GM21737 (cell line): ENCODE measurements at regions not wholly inside any gene's neighbourhood (a gene's known extent, or its start where the extent isn't known, plus 50 kb on each side); places are given as distances from the start of the nearest gene placed in this dataset.

Experiments used
- ATAC-seq: cut with Tn5 transposase; IDR thresholded peaks from one replicate; pipeline ENCODE4 v1.9.1; 2021; ENCODE audit warnings: mild to moderate bottlenecking, moderate library complexity; ENCODE audit not compliant: unreplicated experiment

DNA sequence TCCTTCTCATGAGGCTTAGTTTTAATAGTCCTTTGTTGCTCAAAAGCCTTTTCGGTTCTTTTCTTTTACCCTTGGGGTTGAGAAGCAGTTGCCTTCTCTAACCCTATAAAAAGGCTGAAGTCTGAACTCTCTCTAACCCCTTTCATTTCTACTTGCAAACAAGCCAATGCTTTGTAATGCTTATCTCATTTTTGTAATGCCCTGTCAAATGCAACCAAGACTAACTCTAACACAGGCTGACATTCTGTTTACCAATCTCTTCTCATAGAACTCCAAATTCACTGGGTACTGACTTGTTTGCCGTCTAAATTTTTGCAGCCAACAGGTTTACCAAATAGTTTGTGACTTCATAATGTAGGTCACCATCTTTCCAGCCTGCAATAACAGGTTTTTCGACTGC lies 233.9 kb upstream of the SNX7 start:
- ATAC-seq, result no peak

GRCh38 chr1:98426092-98426491 lies 235.4 kb upstream of the SNX7 start:
- ATAC-seq, result no peak

GRCh38 chr1:98422816-98423215 lies 238.7 kb upstream of the SNX7 start:
- ATAC-seq, result no peak

GRCh38 chr1:98421085-98421435 lies 240.5 kb upstream of the SNX7 start:
- ATAC-seq, result no peak

DNA sequence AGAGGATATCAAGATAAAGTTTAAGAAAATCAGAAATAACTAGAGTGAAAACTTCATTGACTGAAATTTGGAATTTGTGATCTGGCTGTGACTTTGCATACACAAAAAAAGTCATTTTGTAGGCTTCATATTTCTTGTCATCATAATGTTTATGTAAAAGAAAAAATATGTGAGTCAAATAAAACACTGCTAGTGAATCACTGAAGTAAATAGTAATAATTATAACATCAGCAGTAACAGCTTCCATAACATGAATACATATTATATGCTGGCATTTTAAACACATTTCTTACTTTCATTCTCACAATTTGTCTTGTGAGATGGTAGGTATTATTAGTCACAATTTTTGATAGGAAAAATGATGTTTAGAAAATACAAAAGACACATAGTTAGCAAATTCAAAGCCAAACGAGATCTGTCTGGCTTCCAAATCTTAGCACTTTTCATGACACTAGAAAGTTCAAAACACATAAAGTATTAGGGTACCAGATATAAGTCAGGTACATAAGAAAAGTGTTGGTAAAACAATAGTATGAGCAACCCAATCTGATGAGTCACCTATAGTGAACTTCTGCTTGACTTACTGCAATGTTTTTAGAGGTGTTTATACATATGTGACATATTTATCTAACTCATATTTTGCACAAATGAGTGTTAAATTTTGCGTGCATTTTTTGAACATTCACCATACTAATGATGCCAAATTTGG lies 241.0 kb upstream of the SNX7 start:
- no peak for ATAC-seq

GRCh38 chr1:98417820-98418219 lies 243.7 kb upstream of the SNX7 start:
- no peak for ATAC-seq

DNA sequence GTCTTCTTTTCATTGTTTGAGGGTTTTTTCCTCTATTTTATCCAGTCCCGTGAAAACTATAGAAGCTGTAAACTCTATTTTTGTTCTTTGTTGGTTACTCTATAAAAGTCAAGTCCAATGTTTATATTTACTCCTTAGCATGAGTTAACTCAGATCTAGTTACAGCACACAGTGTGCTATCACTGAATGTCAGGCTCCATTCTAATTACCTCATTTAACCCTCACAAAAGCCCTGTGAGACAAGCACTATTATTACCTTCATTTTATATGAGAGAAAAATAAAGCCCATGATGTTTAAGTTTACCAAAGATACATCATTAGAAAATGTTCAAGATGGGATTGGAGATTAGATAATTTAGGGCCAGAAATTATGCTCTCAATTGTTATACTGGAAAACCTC lies 251.4 kb upstream of the SNX7 start:
- no peak for ATAC-seq

- no peak for ATAC-seq
Observed at GRCh38 chr1:98406352-98407088, 255.0 kb upstream of the SNX7 start.

DNA sequence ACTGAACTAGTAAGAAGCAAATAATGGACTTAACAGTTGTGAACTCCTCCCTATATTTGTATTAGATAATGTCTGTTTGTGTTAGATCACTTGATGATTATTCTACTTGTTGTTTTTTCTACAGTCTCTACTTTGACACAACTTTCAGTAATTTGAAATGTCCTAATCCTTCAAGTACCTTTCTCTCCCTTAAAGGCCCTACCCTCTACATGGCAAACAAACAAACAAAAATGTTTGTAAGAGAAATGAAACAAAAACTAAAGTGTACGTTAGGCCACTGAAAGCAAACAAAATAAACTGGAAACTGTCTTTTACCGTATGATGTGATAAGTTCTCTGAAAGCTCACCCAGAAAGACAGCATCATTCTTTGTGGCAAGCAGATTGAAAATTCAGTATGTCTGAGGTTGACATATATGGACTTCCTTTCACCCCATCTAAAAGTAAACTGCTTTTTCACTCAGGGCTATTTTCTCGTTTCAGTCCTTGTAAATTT lies 255.9 kb upstream of the SNX7 start:
- ATAC-seq, result peak; percentile 74

DNA sequence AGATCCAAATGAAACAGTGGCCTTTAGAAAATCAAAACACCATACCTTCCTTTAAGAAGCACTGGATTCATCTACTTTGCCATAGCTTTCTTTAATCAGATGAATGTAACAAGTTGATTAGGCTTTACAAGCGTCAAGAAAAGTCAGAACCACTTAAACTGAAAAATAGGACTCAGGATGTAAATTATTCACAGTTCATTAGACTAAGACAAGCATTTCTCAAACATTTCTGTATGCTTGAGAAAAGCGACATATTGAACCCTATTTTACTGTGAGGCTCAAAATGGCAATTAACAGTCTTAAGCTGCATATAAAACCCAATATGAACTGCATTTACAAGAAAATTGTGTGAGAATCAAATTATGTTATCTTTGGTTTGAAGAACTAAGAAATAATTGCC lies 256.7 kb upstream of the SNX7 start:
- ATAC-seq, result no peak

- ATAC-seq, result no peak
Observed at GRCh38 chr1:98403963-98404480, 257.5 kb upstream of the SNX7 start.

- no peak for ATAC-seq
Observed at GRCh38 chr1:98402860-98403259, 258.7 kb upstream of the SNX7 start.

DNA sequence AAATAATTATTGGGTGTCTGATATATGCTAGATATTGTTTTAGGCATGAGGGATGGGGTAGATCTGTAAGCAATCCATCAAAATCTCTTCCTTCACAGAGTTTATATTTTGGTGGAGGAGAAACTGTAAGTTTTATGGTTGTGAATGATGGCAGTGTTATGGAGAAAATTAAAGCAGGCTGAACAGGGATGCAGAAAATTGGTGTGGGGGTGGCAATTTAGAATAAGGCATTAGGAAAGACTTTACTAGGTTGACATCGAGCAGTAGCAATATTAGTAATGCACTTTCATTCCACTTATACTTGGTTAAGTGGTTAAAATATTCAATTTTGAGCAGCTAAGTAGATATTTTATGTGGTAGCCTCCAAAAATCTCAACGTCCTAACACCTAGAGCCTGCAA lies 261.1 kb upstream of the SNX7 start:
- no peak for ATAC-seq

- no peak for ATAC-seq
Observed at GRCh38 chr1:98399218-98399617, 262.3 kb upstream of the SNX7 start.

DNA sequence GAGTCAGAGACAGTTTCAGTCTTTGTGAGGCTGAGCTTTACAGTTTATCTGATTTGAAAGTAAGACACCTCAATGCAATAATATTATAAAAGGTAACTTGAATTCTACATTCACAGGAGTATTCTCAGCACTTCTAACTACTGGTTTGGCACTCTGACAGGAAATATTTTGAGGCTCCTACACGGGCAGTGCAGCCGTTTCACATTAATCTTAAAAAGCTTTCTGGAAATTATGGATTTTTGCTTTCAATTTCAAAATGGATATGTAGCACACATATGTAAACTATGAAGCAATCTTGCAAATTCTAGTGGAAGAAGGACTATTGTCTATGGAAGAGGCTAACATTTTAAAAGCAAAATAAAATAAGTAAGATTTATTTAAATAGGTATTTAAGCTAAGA lies 262.9 kb upstream of the SNX7 start:
- ATAC-seq, result no peak

- ATAC-seq, result no peak
Observed at GRCh38 chr1:98398092-98398491, 263.4 kb upstream of the SNX7 start.

GRCh38 chr1:98393719-98394118 lies 267.8 kb upstream of the SNX7 start:
- no peak for ATAC-seq

GRCh38 chr1:98391175-98391574 lies 270.3 kb upstream of the SNX7 start:
- ATAC-seq, result no peak

DNA sequence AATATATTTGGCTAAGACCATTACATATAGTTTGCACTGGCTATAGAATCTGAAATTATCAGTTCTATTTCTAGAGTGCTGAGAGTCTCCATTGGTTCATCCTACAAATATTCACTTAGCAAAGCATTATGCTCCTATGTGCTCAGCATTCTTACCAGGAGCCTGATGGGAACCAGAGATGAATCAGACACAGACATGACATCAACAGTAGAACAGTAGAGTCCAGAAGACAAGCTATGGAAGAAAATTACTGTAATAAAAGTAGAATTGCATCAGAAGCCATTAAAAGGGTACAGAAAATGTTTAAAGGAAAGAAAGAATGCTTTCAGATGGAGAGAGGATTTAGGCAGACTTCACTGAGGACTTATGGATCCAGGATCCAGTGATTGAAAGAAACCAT lies 271.7 kb upstream of the SNX7 start:
- no peak for ATAC-seq

GRCh38 chr1:98388441-98388840 lies 273.1 kb upstream of the SNX7 start:
- ATAC-seq, result peak; percentile 91

DNA sequence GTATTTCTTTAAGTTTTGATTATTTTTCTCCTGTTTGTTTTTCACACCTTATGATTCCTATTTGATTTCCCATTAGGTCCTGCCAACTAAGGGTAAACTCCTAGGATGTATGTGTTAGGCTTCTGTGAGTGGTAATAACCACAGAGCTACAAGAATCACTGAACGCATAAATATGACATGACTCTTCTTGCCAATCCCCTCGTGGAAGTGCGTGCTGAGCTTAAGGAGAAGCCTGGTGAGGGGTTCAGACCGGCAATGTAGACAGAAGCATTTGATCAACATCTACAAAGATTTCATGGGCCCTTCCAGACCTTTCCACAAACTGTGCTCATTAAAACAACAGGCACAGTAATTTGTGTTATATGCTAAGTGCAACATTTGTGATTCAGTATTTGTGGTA lies 273.8 kb upstream of the SNX7 start:
- ATAC-seq, result no peak

GRCh38 chr1:98386675-98387440 lies 274.7 kb upstream of the SNX7 start:
- ATAC-seq, result no peak
